ENCODE measurements at regions not wholly inside any gene's neighbourhood (a gene's known extent, or its start where the extent isn't known, plus 50 kb on each side); places are given as distances from the start of the nearest gene placed in this dataset.

DNA sequence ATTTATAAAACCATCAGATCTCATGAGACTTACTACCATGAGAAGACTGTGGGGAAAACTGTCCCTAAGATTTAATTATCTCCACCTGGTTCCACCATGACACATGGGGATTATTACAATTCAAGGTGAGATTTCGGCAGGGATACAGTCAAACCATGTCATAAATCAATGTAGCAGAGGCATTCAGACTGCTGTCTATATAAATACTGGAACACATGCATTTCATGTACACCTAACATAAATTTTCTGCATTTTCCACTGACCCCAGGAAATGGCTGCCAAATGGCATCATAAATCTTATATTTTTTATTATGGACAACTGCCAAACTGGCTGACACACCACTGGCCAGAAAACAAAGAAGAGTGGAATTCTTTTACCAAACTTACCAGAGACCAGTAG lies 755.1 kb upstream of the EPHA6 start:
- ATAC-seq (ENCODE audit: low read depth) (no peak), DNase-seq (no peak)
- no peak overlapping the region for H3K27ac Mint-ChIP-seq
- no peaks in the 10 kb centered on the region for H3K27me3 Mint-ChIP-seq
- H3K4me3 Mint-ChIP-seq = no peak overlapping the region
- no peaks in the 10 kb centered on the region for H3K4me1 Mint-ChIP-seq
- POLR2A ChIA-PET = no interaction called here
- H3K9me3 Mint-ChIP-seq = no peaks in the 10 kb centered on the region
- no peaks in the 10 kb centered on the region for H3K36me3 Mint-ChIP-seq

DNA sequence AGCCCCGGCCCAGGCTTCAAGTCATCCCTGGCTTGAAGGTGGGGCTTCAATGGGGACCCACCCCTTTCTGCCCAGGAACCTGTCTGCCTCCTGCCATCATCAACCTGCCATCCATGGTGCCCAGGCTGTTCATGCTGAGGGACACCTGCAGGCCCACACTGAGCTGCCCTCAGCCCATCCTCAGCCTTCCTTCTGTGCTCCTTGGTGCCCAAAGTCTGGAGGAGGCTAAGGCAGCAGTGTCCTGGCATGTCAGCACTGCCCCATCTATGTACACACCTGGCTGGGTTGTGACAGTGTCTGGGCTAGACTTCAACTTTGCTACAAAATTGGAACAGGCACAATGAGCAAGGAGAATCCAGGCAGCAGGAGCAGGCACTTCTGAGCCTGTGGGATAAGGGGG lies 745.3 kb upstream of the EPHA6 start:
- H3K4me1 Mint-ChIP-seq = no peaks in the 10 kb centered on the region
- POLR2A ChIA-PET = no interaction called here
- H3K4me3 Mint-ChIP-seq = no peak overlapping the region
- no peaks in the 10 kb centered on the region for H3K27me3 Mint-ChIP-seq
- no peaks in the 10 kb centered on the region for H3K36me3 Mint-ChIP-seq
- DNase-seq (no peak), ATAC-seq (ENCODE audit: low read depth) (no peak)
- no peak overlapping the region for H3K27ac Mint-ChIP-seq
- peaks cover 4% of the 10 kb centered on the region for H3K9me3 Mint-ChIP-seq

DNA sequence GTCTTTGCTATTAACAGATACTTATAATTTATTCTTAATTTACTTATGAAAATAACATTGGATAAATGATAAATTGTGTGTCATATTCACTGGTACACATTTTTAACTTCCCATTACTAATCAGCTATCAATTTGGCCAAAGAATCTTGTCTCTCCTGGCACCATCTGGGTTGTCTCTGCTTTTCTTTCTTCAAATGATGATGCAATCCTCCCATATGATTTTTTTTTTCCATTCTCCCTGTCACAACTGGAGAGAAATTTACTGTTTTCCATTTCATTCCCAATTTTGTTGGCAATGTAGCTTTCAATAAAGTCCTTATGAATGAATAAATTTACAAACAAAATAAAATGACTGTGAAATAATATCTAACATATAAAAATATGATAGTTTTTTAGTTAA lies 743.7 kb upstream of the EPHA6 start:
- no peak for DNase-seq
- peaks cover 3% of the 10 kb centered on the region for H3K9me3 Mint-ChIP-seq
- no peaks in the 10 kb centered on the region for H3K27me3 Mint-ChIP-seq
- no peak overlapping the region for H3K27ac Mint-ChIP-seq
- no peaks in the 10 kb centered on the region for H3K4me1 Mint-ChIP-seq
- H3K36me3 Mint-ChIP-seq = no peaks in the 10 kb centered on the region
- H3K4me3 Mint-ChIP-seq = no peak overlapping the region
- POLR2A ChIA-PET = no interaction called here
- no peak for ATAC-seq (ENCODE audit: low read depth)

DNA sequence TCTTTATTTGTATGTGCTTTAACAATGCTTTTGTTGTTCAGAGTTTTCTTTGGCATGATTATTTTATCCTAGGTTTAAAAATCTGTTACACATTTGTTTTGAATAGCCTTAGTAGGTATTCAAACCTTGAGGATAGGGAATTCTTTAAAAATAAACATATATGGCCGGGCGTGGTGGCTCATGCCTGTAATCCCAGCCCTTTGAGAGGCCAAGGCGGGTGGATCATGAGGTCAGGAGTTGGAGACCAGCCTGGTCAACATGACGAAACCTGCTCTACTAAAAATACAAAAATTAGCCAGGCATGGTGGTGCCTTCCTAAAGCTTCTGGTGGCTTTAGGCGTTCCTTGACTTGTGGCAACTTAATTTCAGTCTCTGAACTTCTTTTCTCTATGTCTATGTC lies 743.3 kb upstream of the EPHA6 start:
- Mint-ChIP-seq H3K9me3 (peaks cover 3% of the 10 kb centered on the region), H3K4me1 (no peaks in the 10 kb centered on the region), H3K4me3 (no peak overlapping the region), H3K36me3 (no peaks in the 10 kb centered on the region), H3K27ac (no peak overlapping the region), H3K27me3 (no peaks in the 10 kb centered on the region)
- POLR2A ChIA-PET = no interaction called here
- no peak for ATAC-seq (ENCODE audit: low read depth)
- DNase-seq = no peak

DNA sequence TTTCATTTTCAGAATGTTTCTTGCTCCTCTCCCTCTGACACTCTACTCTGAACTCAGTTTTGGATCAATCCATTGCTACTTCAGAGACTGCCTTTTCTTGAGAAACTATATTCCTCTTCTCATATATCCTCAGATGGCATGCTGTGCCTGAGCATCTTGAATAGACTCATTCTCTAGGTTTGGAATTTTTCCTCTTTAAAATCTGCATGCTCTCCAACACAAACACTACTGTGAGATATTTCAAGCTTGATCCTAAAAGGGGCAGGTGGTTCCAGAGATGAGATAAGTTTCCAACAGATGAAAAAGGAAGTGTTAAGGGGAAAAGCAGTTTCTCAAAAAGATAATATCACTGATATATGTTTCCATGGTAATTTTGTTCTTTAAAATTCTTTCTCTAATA lies 742.2 kb upstream of the EPHA6 start:
- H3K9me3 Mint-ChIP-seq = peaks cover 3% of the 10 kb centered on the region
- no peaks in the 10 kb centered on the region for H3K36me3 Mint-ChIP-seq
- ATAC-seq (ENCODE audit: low read depth) = no peak
- no peaks in the 10 kb centered on the region for H3K4me1 Mint-ChIP-seq
- POLR2A ChIA-PET = no interaction called here
- no peak overlapping the region for H3K4me3 Mint-ChIP-seq
- no peak overlapping the region for H3K27ac Mint-ChIP-seq
- no peaks in the 10 kb centered on the region for H3K27me3 Mint-ChIP-seq
- no peak for DNase-seq

DNA sequence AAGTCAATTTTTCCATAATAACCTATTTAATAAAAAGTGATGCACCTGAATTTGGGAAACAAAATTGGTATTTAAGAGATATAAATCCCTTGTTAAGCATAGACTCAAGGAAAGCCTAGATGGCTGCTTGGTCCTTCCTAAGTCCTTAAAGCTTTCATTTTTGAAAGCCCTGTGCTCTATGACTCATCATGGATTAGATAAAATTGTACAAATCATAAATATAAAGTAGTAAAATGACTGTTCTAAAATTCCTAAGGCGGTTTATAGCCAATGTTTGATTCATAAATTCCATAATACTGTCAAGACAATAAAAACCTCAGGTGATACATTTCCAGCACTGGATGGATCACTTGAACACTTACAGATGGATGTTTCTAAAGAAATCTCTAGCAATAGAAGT lies 730.8 kb upstream of the EPHA6 start:
- Mint-ChIP-seq H3K4me1 (no peaks in the 10 kb centered on the region), H3K9me3 (peaks cover 2% of the 10 kb centered on the region), H3K4me3 (no peak overlapping the region), H3K27ac (no peak overlapping the region), H3K36me3 (no peaks in the 10 kb centered on the region), H3K27me3 (no peaks in the 10 kb centered on the region)
- ATAC-seq (ENCODE audit: low read depth) (no peak), DNase-seq (no peak)
- POLR2A ChIA-PET = no interaction called here

DNA sequence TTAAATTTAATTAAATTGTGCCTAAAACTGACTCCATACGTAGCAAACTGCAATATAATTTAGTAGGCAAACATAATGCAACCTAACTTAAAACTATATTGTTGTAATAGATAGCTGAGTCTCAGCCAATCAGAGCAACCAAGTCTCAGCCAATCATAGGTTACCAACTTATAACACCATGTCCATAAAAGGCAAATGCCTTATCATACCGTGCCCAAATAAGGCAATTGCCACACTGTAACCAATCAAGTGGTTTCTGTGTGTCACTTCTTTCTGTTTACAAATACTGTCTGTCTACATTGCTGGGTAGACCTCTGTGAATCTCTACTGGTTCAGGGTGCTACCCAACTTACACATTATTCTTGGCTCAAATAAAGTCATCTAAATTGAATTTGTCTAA lies 728.4 kb upstream of the EPHA6 start:
- H3K27ac Mint-ChIP-seq = no peak overlapping the region
- ATAC-seq (ENCODE audit: low read depth) = no peak
- H3K9me3 Mint-ChIP-seq = peaks cover 2% of the 10 kb centered on the region
- DNase-seq = no peak
- H3K27me3 Mint-ChIP-seq = no peaks in the 10 kb centered on the region
- no peaks in the 10 kb centered on the region for H3K4me1 Mint-ChIP-seq
- no peak overlapping the region for H3K4me3 Mint-ChIP-seq
- H3K36me3 Mint-ChIP-seq = no peaks in the 10 kb centered on the region
- POLR2A ChIA-PET = no interaction called here

DNA sequence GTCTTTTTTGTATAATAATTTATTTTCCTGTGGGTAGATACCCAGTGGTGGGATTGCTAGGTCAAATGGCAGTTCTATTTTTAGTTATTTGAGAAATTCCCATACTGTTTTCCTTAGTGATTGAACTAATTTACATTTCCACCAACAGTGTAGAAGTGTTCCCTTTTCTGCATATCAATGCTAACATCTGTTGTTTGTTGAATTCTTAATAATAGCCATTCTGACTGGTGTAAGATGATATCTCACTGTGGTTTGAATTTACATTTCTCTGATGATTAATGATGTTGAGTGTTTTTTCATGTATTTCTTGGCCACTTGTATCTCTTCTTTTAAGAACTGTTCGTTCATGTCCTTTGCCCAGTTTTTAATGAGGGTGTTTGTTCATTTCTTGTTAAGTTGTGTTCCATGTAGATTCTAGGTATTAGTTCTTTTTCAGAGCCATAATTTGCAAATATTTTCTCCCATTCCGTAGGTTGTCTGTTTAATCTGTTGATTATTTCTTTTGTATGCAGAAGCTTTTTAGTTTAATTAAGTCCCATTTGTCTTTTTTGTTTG lies 713.3 kb upstream of the EPHA6 start:
- Mint-ChIP-seq H3K4me1 (no peaks in the 10 kb centered on the region), H3K9me3 (peaks cover 2% of the 10 kb centered on the region), H3K4me3 (no peak overlapping the region), H3K36me3 (no peaks in the 10 kb centered on the region), H3K27ac (no peak overlapping the region), H3K27me3 (no peaks in the 10 kb centered on the region)
- DNase-seq = no peak
- no peak for ATAC-seq (ENCODE audit: low read depth)
- POLR2A ChIA-PET = no interaction called here

DNA sequence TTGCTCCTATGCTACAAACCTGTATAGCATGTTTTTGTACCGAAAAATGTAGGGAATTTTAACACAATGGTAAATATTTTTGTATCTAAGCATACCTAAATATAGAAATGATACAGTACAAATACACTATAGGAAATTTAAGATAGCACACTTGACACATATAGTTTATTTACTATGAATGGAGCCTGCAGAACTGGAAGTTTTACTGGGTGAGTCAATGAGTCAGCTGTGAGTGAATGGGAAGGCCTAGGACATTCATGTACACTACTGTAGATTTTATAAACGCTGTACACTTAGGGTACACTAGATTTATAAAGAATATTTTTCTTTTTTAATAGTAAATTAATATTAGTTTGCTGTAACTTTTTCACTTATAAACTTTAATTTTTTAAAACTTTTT lies 707.7 kb upstream of the EPHA6 start:
- Mint-ChIP-seq H3K27me3 (no peaks in the 10 kb centered on the region), H3K9me3 (peaks cover 2% of the 10 kb centered on the region), H3K4me1 (no peaks in the 10 kb centered on the region), H3K4me3 (no peak overlapping the region), H3K36me3 (no peaks in the 10 kb centered on the region), H3K27ac (no peak overlapping the region)
- ATAC-seq (ENCODE audit: low read depth) (no peak), DNase-seq (no peak)
- POLR2A ChIA-PET = no interaction called here

Data from activated naive CD8-positive, alpha-beta T cell treated with anti-CD3 and anti-CD28 coated beads, Interleukin-2, amount 10 ng/mL, durations not matched to agents 7 days and 5 days (primary cell).